ENCODE measurements at regions not wholly inside any gene's neighbourhood (a gene's known extent, or its start where the extent isn't known, plus 50 kb on each side); places are given as distances from the start of the nearest gene placed in this dataset.

- no peak for DNase-seq
These were observed 462.1 kb upstream of the NR2F2 start for GRCh38 chr15:95868450-95868849.

DNA sequence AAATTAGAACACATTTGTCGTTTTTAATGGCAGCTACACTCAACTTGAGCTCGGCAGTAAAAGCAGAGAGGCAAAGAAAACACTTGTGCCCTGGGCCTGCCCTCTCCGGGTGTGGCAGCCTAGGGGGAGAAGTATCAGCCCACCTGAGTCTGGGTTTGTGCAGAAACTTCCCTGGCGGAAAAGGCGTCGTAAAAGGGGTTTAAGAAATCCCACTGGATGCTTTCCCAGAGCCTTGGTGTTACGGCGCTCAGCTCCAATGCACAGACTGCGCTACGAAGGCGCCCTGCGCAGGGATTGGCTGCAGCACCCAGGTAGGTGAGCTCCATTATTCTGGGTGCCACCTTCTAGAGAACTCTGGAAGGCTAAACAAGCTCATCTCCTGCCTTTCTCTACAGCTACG lies 461.5 kb upstream of the NR2F2 start:
- no peak for DNase-seq

GRCh38 chr15:95869920-95870319 lies 460.6 kb upstream of the NR2F2 start:
- no peak for DNase-seq

DNA sequence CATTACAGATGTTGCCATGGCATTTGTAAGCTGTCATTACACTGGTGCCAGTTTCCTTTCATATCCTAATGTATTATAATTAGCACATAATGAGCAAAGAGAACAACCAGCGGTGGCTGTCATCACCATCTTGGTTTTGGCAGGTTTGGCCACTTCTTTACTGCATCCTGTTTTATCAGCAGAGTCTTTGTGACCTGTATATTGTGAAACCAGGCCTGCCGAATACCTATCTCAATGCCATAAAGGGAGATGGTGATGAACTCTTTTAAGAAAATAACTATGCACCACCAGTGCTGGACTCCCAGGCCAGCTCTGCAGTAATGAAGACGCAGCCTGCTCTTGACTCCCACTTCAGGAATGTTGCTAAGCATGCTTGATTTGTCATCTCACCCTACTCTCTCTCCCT lies 458.1 kb upstream of the NR2F2 start:
- DNase-seq = no peak

GRCh38 chr15:95874637-95875036 lies 455.9 kb upstream of the NR2F2 start:
- no peak for DNase-seq

DNA sequence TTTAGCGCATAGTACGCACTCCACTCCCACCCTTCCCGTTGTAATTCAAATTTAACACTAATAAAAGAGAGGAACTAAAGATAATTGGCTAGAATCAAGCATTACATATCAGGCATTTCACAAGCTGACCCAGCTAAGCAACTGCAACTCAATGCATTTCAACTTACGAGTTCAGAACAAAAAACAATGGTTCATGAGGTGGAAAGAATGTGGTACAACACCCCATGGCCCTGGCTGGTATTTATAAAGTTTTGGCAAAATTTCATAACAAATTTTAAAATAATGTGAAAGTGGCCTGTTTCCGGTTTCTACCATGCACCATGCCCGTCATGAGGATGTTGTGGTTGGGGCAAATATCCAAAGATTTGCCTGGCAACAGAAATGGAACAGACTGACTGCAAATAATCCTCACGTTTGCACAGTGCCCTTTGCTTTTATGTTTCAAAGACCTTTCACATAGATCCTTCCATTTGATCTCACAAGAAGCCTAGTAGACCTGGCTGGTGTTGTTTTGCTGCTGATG lies 455.3 kb upstream of the NR2F2 start:
- peak; percentile 28 for DNase-seq

- no peak for DNase-seq
These were observed 450.4 kb upstream of the NR2F2 start for GRCh38 chr15:95880031-95880570.

DNA sequence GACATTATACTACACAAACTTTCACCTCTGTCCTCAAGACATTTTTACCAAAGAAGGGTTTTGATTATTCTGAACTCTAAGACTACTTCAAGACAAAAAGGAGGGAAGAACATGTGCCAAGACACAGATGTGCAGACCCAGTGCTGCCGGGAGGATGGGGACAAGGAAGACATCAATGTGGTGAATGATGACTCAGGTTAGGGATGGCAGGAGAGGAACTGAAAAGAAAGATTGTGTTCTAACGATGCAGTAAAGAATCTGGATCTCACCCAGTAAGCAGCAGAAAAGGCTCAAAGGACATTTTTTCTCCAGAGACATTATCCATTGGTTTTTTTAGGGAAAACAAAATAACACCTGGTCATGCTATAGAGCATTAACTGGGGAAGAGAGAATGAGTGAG lies 449.9 kb upstream of the NR2F2 start:
- no peak for DNase-seq

GRCh38 chr15:95883064-95883463 lies 447.4 kb upstream of the NR2F2 start:
- DNase-seq = no peak

DNA sequence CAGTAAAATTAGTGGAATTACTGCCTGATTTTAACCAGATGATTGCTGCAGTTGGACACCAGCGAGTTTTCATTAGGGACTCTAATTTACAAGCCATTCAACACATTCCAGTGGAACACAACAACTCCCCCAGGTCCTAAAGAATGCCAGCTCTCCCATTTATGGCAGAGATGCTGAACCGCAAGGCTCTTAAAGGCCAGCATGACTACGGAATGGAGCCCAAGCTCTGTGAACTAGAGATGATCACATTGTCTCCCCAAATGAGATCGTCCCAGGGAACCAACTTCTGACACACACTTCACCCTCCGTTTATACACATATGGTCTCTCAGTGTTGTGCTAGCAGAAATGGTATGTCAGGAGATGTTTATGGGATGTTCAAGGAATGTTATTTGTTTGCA lies 446.2 kb upstream of the NR2F2 start:
- DNase-seq = no peak

- DNase-seq = no peak
These were observed 442.7 kb upstream of the NR2F2 start for GRCh38 chr15:95887666-95888390.

- no peak for DNase-seq
These were observed 441.7 kb upstream of the NR2F2 start for GRCh38 chr15:95888762-95889161.

DNA sequence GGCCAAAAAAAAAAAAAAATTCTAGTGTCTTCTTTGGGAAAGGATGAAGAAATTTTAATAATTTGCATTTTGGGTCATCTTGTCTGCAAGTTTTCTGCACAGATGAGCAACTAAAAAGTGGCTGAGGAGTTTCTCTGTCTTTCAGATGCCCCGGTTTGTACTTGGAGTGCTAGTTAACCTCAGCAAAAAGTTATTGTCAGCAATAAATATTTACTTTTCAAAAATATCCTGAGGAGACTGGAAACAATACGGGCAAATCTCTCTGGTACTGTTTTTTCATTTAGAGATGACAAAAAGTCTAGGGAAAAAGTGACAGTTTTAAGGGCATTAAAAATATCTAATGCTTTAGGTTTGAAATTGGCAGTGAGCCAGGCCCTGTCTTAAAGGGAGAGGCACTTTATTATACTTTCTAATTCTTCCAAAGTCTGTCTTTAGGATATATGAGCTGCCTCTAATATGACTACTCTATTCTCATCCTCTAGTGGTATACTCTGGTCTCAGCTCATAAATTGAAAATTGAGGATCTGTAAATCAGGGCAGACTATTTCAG lies 436.0 kb upstream of the NR2F2 start:
- no peak for DNase-seq

GRCh38 chr15:95895508-95895907 lies 435.0 kb upstream of the NR2F2 start:
- no peak for DNase-seq

- DNase-seq = no peak
These were observed 432.8 kb upstream of the NR2F2 start for GRCh38 chr15:95897651-95898050.

- DNase-seq = no peak
These were observed 431.7 kb upstream of the NR2F2 start for GRCh38 chr15:95898761-95899160.

DNA sequence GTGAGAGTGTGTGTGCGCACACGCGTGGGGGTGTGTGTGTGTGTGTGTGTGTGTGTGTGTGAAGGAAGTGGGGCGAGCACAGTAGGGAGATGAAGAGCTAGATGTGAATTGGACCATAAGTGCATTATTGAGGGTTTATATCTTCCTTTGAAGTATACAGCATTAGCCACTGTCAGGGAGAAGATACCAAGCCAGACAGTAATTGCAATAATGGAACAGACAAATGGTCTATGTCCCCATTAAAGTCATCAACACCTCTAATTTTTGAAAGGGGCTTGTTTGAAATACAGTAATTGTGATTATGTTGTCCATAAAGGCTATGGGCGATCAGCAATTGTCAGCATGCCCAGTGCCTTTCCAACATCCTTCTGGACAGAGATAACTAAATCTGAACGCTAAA lies 429.2 kb upstream of the NR2F2 start:
- DNase-seq = no peak

DNA sequence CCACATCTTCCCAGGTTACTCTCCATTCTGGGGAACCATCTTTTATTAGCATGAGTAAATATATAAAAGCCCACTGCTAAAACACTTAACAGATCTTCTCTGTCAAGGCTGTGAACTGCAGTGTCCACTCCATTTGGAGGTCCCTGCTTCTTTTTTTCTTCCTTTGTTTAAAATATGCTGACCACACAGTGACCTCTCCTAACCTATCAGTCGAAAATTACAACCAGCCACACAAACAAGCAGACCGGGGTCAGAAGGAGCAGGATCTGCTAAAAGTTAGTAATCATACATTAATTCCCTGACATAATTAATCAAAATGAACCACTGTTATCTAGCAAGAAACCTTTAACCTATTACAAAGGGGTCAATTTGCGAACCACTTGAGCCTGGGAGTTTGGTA lies 427.9 kb upstream of the NR2F2 start:
- DNase-seq = no peak

DNA sequence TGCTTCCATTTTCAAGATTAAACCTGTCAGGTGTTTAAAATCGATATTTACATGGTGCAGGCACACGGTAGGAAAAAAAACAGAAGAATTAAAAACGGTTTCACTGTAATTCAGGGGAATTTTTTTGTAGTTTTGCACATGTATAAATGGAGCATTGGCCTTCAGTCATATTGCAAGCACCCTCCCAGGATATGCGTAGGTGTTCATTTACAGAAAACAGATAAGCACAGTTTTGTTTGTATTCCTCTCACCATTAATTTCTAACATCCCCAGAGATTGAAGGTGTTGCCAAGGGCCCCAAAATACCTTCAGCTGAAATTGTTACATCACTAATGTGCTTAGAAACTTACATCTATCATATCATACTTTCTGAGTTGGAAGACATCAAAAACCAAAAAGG lies 427.1 kb upstream of the NR2F2 start:
- no peak for DNase-seq

- no peak for DNase-seq
These were observed 419.8 kb upstream of the NR2F2 start for GRCh38 chr15:95910643-95911212.

GRCh38 chr15:95911570-95912279 lies 418.8 kb upstream of the NR2F2 start:
- DNase-seq = no peak

DNA sequence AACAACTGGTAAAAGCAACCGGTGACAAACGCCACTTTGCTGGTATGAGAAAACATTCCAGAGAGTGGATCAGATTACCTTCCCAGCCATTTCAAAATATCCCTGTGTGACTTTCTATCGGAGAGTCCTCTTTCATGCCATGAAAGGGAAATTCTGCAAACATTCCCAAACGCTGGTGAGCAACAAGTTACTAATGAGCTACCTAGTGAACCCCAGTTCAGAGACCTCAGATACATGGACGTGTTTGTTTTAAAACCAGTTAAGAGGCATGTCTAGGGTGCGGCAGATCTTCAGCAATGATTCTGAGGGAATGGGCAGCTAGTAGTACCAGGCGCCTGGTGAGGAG lies 418.2 kb upstream of the NR2F2 start:
- DNase-seq = no peak

DNA sequence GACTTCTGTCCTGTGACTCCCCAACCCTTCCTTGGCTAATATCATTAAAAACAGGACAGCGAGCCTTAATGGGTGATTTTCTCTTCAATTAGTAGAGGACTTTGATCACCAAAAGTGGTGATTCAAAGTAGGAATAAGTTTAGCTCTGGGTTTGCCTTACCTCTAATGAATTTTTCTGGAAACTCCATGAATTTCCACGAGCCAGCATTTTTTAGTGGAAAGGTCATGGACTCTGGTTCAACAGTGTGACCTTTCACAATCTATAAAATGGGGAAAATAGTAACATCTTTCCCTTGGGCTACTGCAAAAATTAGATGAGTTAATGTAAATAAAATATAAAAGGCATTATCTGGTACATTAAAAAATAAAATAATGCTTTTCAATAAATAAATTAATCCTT lies 417.8 kb upstream of the NR2F2 start:
- no peak for DNase-seq

DNA sequence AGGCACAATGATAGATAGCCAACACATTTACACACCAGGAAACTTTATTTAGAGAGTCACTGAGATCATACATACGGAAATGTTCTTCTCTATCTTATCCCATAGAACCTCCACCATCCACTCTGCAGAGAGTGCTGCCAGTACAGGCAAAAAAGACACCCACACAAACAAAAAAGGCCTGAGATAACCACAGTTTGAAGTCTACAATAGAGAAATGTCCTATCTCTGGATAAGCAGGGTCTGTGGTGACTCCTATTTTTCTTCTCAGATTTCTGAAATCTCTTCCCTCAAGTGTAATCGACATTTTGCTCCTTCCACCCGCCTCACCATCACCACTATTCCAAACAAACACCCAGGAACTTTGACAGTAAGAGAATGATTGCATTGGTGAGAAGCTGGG lies 413.9 kb upstream of the NR2F2 start:
- DNase-seq = no peak
